ENCODE measurements at regions not wholly inside any gene's neighbourhood (a gene's known extent, or its start where the extent isn't known, plus 50 kb on each side); places are given as distances from the start of the nearest gene placed in this dataset.
A peak's percentile ranks its signal among the peaks of the same experiment; 100 is the strongest.
"Not testable (repeated sequence)": the region's sequence is repeated elsewhere in the genome, so short reads cannot be mapped to it uniquely, and the experiment has no call there.

DNA sequence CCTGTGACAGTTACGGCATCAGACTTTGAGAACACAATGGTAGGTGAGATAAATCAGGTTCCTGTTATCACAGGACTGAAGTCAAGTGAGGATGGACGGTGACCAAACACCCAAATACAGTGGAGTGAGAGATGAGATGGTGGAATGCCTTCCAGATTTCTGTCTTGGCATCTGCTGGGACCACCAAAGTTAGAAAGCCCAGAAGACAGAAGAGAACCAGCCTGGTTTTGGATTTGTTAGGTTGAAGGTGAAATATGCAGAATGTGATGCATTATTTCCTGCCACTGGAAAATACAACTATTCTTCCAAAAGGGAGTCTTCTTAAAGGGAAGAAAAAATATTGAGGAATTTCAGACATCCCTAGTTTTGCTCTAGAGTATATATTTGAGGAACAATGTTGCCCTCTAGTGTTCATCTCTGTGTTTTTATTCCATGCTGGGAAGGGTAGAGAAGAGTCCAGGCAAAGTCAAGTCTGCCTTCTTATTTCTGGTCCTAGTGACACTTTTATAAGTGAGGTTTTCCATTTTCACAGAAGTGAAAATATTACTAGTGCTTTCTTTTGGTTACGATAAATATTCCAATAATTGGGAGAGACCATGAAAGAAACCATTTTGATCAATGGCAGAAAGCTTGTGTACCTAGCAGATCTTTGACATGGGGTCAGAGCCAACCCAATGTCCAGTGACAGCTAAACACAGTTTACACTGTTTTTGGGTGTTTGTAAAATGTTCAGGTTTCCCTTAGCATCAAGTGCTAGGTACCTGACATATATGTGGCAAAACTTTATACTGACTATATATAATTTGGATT lies 142.3 kb upstream of the ANKH start:
- no peak for DNase-seq

GRCh38 chr5:15012061-15012460 lies 140.5 kb upstream of the ANKH start:
- no peak for DNase-seq

- DNase-seq = no peak
Observed at GRCh38 chr5:15010936-15011335, 139.4 kb upstream of the ANKH start.

GRCh38 chr5:15009420-15009819 lies 137.8 kb upstream of the ANKH start:
- DNase-seq = no peak

DNA sequence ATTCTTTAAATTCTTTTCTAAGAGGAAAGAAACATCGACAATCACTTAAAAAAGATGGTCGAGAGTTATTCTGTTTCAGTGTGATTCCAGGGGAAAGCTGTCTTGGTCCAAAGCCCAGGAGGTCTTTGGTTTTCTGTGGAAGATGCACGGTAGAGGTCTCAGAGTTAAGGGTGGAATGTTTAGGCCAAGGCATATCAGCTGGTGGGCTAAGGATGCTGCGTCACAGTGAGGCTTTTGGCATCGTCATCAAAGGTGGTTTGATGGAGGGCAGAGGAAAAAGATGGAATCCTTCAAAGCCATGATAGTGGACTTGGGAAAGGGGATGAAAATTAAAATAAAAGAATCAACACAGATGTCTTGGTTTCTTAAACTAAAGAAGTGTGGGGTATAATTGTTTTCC lies 137.3 kb upstream of the ANKH start:
- no peak for DNase-seq

DNA sequence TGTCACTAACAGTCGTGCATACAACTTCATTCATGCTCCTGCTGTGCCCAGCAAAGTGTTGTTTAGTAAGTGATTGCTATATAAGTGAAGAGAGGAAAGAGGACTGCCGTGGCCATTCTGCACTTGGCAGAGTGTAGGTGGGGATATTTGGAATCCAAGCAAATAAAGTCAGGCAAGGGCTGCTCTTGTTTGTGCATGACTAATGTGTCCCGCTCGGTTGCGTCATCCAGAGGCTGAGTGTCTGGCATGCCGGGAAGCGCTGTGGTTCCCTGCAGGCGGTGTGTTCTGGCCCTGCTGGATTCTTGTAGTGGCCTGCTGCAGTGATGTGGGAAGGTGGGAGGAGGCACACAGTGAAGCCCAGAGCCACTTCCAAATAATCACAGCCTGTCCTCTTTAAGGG lies 136.9 kb upstream of the ANKH start:
- no peak for DNase-seq

DNA sequence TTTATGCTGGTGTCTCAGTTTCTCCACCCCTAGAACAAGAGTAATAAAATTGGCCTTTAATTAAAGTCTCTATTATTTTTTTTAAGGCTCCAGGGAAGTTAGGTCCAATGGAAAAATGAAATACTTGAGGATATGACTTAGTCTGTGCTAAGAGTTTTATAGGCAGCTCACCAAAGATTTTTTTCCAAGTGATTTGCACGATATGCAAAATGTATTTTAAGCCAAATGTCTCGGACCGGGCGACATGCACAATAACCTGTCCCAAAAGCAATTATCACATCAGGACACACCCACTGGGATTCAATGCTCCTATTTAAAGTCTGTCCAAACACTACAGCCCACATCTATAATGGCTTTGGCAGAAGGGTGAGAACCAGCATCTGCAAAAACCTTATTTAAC lies 136.1 kb upstream of the ANKH start:
- DNase-seq = no peak

GRCh38 chr5:15004506-15004905 lies 132.9 kb upstream of the ANKH start:
- DNase-seq = no peak

DNA sequence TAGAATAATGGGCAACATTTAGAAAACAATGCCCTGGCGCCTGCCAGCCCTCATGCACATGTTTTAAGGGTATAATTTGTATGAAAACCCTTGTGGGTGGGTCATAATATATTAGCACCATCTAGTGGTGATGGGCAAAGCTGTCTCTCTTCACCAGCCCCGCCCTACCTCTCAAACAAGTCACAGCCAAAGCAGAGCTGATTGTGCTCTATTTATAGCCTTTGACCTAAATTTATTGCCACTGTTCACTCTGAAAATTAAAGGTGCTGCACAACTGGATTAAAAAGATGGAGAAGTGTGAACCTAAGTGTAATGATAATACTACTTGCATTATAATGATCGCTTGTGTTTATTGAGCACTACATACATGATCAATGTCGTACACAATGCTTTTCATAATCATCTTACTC lies 131.9 kb upstream of the ANKH start:
- peak; percentile 64 for DNase-seq

DNA sequence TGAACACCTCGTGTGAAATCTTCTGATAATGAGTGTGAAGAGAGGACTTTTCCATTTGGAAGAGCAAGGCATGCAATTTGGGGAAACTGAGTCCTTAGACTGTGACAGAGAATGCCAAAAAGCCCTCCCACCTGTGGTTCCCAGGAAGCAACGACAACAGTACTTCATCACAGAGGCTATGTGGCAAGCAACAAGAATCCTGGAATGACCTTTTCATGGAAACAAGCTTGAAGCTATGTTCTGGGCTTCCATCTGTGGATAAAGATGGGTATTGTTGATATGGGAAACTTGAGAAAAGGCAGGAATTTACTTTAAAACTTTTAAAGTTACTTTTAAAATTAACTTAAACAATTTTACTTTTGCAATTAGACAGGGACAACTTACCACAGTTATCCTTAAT lies 131.2 kb upstream of the ANKH start:
- DNase-seq = no peak

DNA sequence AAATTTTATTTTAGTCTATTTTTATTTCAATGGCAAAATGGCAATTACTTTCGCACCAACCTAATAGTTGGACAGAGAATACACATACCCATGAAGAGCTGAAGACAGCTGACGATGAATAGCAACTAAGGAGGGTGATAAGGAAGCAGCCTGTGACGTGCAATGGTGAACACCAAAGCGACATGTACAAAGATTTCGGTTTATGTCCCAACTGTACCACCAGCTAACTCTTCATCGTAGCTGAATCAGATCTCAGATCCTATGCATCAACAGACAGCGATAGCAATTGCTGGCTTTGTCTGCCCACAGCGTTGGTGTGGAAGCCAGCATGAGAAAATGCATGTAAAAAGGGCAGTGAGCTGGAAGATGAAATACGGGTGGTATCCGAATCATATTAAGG lies 130.6 kb upstream of the ANKH start:
- DNase-seq = no peak

- DNase-seq = no peak
Observed at GRCh38 chr5:15001517-15001916, 129.9 kb upstream of the ANKH start.

DNA sequence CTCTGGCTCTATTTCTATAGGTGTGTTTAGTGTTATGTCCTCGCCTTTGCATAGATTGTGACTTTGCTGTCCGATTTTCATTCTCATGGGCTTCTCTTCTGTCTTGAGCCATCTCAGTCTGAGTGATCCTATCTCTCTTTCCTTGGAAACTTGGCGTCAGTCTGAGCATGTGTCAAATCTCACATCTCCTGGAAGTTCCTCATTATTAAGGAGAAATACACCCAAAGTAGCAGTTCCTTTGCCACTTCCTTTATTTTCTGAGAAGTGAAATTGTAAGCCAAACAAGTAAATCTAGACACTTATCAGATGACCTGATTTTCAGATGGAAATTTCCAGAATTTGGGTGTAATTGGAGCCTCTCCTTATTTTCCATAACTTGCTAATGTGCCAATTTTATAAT lies 126.9 kb upstream of the ANKH start:
- DNase-seq = no peak

- no peak for DNase-seq
Observed at GRCh38 chr5:14996997-14997396, 125.4 kb upstream of the ANKH start.

DNA sequence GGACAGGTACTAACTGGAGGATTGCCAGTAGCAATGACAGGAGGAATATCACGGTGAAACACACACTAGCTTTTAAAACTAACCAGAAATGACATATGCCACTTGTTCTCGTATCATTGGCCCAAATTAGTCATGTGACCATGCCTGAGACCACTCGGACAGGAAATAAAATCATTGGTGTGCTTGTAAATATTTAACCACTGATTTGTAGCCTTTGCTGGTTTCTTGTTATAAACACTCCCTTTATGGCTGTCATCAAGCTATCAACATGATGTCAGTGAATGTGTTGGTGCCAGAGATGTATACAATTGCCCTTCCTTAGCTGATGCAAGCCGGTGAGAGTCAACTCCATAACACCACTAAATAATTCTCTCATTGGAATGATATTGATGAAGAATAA lies 123.7 kb upstream of the ANKH start:
- no peak for DNase-seq

DNA sequence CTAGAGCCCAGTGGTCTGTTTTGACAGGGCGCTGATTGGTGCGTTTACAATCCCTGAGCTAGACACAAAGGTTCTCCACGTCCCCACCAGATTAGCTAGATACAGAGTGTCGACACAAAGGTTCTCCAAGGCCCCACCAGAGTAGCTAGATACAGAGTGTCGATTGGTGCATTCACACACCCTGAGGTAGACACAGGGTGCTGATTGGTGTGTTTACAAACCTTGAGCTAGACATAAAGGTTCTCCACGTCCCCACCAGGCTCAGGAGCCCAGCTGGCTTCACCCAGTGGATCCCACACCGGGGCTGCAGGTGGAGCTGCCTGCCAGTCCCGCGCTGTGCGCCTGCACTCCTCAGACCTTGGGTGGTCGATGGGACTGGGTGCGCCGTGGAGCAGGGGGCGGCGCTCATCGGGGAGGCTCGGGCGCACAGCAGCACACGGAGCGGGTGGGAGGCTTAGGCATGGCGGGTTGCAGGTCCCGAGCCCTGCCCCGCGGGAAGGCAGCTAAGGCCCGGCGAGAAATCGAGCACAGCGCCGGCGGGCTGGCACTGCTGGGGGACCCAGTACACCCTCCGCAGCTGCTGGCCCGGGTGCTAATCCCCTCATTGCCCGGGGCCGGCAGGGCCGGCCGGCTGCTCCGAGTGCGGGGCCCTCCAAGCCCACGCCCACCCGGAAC lies 122.0 kb upstream of the ANKH start:
- DNase-seq = not testable (repeated sequence)

GRCh38 chr5:14992751-14993458 lies 121.3 kb upstream of the ANKH start:
- peak; percentile 70 for DNase-seq

GRCh38 chr5:14988223-14988622 lies 116.6 kb upstream of the ANKH start:
- no peak for DNase-seq

DNA sequence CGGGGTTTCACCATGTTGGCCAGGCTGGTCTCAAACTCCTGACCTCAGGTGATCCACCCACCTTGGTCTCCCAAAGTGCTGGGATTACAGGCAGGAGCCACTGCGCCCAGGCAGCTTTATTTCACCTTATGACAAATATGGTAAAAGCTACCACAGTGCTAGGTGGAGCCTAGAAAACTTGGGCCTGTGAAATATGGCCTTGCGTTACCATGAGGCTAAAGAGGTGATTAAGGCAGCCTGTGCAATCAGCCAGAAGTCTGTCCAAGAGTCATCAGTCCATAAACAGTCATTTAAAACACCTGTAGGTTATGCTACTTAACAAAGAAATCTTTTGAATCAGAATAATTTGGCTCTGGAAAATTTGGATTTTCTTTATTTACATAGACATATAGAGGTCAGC lies 114.8 kb upstream of the ANKH start:
- no peak for DNase-seq

DNA sequence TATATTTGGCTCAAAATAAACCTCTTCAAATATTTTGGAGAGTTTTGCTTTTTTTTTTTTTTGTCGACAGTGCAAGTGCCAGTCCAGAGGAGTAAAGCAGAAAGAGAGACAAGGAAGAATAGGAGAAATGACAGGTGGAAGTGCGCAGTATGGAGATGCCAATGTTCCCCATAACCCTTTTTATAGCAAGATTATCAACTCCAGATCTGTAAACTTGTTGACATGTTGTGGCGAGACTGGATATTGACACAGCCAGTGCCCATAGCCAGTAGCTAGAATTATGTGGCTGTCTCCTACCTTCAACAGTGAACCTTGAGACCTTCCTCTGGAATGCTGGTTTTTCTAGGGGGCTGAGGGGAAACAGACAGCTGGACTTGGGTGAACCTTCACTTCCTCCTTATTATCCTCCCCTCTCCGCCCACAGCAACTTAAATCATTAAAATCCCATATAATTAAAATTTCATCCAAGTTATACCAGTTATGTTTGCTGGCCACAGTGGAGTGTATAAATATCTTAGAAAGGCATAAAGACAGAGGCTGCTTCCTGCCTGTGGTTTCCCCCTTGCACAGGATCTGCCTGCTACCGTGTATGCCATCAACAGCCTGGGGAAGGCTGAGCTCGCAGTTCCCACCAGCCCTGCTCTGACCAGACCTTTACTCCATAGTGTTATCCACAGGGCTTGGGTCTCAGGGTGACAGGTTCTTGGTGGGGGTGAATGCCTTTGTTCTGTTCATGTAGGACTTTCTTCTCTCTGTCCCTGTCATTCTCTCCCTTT lies 112.3 kb upstream of the ANKH start:
- peak; percentile 50 for DNase-seq

DNA sequence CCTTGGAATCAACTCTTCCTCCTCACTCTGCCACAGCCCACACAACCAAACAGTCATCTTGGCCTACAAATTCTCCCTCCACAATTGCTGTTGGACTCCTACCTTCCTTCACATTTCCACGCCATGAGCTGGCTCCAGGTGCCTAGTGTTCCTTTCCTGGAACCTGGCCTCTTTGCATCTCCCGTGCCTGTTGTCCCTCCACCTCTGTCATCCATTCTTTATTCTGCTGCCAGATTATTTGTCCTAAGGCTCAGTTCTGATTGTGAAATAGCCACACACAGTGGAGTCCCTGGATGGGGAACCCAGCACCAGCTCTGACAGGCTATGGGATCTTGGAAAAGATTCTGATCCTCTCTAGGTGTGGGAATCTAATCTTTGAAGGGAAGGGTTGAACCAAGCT lies 109.1 kb upstream of the ANKH start:
- DNase-seq = no peak

GRCh38 chr5:14977058-14977685 lies 105.6 kb upstream of the ANKH start:
- DNase-seq = no peak

- DNase-seq = no peak
Observed at GRCh38 chr5:14976486-14976885, 104.9 kb upstream of the ANKH start.

Data from CD4-positive, alpha-beta T cell treated with Interleukin-6 for 4 hours (primary cell).